Skeletal muscle tissue (tissue), 3 donors: ENCODE measurements at regions not wholly inside any gene's neighbourhood (a gene's known extent, or its start where the extent isn't known, plus 50 kb on each side); places are given as distances from the start of the nearest gene placed in this dataset.

Experiments
- H3K27ac ChIP-seq: one replicate; pipeline ENCODE4 v1.7.0; 2013; ENCODE audit warnings: mild to moderate bottlenecking, low read depth, low read length, inconsistent platforms
- H3K27me3 ChIP-seq, 3 donors: one replicate each; pipeline ENCODE4 v1.7.0; 2013; ENCODE audit warnings: low read length in 3 of 3; ENCODE audit not compliant: control insufficient read depth in 3 of 3, insufficient read depth in 3 of 3
- H3K36me3 ChIP-seq, 3 donors: one replicate each; pipeline ENCODE4 v1.7.0; 2013; ENCODE audit warnings: low read length in 3 of 3; ENCODE audit not compliant: control insufficient read depth in 3 of 3, insufficient read depth in 3 of 3
- H3K4me1 ChIP-seq, 3 donors: one replicate each; pipeline ENCODE4 v1.7.0; 2013; ENCODE audit warnings: low read length in 3 of 3, mild to moderate bottlenecking in 3 of 3; ENCODE audit not compliant: control insufficient read depth in 3 of 3, insufficient read depth in 3 of 3
- H3K4me3 ChIP-seq, 3 donors: one replicate each; pipeline ENCODE4 v1.7.0; 2013; ENCODE audit warnings: low read length in 3 of 3
- H3K9ac ChIP-seq, 3 donors: one replicate each; pipeline ENCODE4 v1.7.0; 2013; ENCODE audit warnings: low read length in 3 of 3, mild to moderate bottlenecking in 3 of 3, moderate library complexity in 2 of 3, low read depth in 1 of 3
- H3K9me3 ChIP-seq, 3 donors: one replicate each; pipeline ENCODE4 v1.7.0; 2013; ENCODE audit warnings: low read length in 3 of 3; ENCODE audit not compliant: control insufficient read depth in 3 of 3
- donor health status: Osteomylitis.

DNA sequence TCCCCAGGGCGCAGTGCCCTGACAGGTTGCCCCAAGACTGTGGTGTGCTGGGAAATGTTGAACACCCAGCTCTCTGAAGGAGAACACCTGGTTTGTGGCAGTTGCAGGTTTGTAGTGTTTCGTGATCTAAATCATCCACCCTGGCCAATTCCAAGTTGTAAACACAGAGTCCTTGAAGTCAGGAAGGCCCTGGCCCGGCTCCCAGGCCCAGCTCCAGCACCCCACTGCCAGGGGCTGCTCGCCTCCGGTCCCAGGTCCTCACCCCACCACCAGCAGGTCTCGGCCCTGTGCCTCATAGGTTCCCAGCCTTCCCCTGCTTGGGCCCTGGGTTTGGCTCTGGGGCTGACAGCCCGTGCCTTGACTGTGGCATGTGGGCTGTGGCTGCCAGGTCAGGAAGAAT is 121.4 kb upstream of the MLN start:
- Histone ChIP-seq H3K36me3 (no peaks in the 10 kb centered on the region), H3K4me3 (no peak overlapping the region), H3K27ac (no peak overlapping the region), H3K4me1 (peaks cover 0 to 6% (median 6%) of the 10 kb centered on the region in 3 donors), H3K27me3 (peaks cover 0 to 5% (median 3%) of the 10 kb centered on the region in 3 donors), H3K9me3 (no peaks in the 10 kb centered on the region), H3K9ac (no peak overlapping the region)

DNA sequence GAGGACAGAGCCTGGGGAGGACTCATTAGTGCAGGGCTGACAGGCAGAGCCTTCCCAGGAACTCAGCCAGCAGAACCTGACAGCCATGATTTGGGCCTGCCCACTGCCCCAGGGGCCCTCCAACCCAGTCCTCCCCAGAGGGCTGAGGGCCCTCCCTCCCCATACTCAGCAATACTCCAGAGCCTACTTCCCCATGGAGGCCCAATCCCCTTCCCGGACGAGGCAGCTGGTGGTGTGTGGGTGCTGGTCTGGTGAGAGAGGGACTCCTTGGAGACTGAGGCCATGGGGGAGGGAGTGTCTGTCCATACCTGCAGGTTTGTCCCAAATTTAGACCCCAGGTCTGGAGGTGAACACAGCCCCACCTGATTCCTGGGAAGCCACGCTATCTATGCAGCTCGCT is 120.9 kb upstream of the MLN start:
- H3K27ac ChIP-seq: no peak overlapping the region
- no peaks in the 10 kb centered on the region for H3K36me3 ChIP-seq
- H3K9ac ChIP-seq: no peak overlapping the region
- H3K4me3 ChIP-seq: no peak overlapping the region
- H3K4me1 ChIP-seq: peaks cover 0 to 5% (median 2%) of the 10 kb centered on the region in 3 donors
- peaks cover 0 to 5% (median 3%) of the 10 kb centered on the region in 3 donors for H3K27me3 ChIP-seq
- H3K9me3 ChIP-seq: no peaks in the 10 kb centered on the region

DNA sequence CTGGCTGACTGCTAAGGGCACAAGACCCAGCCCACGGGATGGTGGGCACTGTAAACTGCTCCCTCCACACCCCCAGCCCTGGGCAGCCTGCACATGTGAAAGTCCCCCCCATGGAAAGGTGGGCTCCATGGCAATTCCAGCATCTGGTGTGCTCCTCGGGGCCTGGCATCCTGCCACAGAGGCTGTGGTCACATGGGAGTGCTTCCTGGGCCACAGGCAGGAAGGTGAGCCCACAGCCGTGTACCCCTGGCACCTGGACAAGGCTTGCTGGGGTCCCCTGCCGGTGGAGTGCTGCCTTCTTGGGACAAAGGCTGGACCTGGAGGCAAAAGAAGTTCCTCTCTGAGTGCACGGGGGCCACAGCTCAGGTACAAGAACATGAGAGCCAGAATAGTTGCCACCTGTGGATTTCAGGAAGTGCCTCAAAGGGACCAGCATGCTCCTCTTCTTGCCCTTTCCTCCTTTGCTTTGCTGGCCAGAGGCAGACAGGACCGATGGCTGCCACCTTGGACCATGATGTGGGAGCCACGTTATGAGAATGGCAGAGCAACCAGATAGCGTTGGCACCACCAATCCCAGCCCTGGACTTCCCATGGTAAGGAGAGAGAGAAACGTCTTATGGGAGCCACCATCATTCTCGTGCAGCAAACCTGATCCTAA is 120.2 kb upstream of the MLN start:
- Histone ChIP-seq H3K9me3 (no peaks in the 10 kb centered on the region), H3K36me3 (no peaks in the 10 kb centered on the region), H3K27ac (no peak overlapping the region), H3K4me1 (peaks cover 0 to 2% (median 0%) of the 10 kb centered on the region in 3 donors), H3K9ac (no peak overlapping the region), H3K4me3 (no peak overlapping the region), H3K27me3 (peaks cover 0 to 5% (median 3%) of the 10 kb centered on the region in 3 donors)

DNA sequence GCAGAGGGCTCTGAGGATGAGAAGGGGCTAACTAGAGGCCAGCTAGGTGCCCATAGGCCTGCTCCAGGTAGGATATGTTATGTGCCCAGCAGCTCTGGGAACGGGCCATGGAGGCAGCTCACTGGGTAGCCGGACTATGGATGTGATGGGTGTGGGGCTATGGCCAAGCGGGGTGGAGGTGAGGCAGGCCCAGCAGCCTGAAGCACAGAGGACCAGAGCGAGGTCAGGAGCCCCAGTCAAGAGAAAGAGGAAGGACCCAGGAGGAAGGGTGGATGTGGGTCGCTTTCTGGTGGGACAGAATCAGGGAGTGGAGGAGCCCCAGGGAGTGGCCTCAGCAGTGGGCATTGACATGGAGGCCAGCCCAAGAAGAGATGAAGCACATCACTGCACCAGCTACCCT is 117.9 kb upstream of the MLN start:
- Histone ChIP-seq H3K9ac (no peak overlapping the region), H3K4me3 (no peak overlapping the region), H3K27ac (no peak overlapping the region), H3K9me3 (no peaks in the 10 kb centered on the region), H3K27me3 (peaks cover 0 to 11% (median 3%) of the 10 kb centered on the region in 3 donors), H3K36me3 (no peaks in the 10 kb centered on the region), H3K4me1 (no peaks in the 10 kb centered on the region)

DNA sequence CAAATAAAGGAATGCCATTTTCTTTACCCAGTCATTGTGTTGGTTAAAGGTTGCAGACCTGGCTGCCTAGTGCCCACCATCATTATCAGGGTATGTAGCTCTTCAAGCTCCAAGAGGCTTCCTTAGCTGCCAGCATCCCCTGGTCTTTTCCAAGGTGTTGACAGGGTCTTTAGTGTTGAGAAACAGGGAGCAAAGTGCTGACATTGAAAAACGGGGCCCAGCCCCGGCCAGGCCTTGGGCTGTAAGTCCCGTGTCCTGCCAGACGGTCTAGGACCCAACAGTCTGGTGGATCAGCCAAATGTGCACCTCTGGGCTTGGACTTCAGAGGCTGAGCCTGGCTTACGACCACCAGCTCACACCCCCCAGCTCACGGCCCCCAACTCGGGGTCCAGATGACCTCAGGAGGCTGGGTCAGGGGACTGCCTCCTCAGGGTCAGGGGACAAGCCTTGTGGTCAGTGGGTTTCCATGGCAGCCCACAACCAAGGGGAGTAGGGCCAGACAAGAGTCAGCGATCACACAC is 114.4 kb upstream of the MLN start:
- Histone ChIP-seq H3K4me1 (no peaks in the 10 kb centered on the region), H3K36me3 (no peaks in the 10 kb centered on the region), H3K27ac (no peak overlapping the region), H3K27me3 (peaks cover 0 to 21% (median 0%) of the 10 kb centered on the region in 3 donors), H3K4me3 (no peak overlapping the region), H3K9ac (no peak overlapping the region), H3K9me3 (no peaks in the 10 kb centered on the region)

DNA sequence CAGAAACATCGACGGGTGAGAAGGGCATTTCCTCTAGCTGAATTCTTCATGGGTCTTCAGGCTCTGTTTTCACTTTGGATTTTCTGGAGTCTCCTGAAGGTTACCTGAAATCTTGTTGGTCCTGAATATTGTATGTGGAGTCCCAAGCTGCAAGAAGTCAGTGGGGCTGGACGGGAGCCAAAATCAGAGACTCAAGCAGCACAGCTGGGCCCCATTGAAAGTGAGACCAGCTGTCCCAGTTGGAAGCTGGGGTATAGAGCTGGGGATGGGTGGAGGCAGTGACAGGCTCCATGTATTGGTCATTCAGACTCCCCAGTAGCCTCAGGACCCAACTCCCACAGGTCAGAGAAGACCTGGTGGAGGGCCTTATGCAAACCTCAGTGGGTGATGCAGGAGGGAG is 111.3 kb upstream of the MLN start:
- H3K27me3 ChIP-seq: peaks cover 0 to 21% (median 0%) of the 10 kb centered on the region in 3 donors
- H3K36me3 ChIP-seq: no peaks in the 10 kb centered on the region
- no peak overlapping the region for H3K27ac ChIP-seq
- H3K9me3 ChIP-seq: no peaks in the 10 kb centered on the region
- H3K4me3 ChIP-seq: no peak overlapping the region
- no peaks in the 10 kb centered on the region for H3K4me1 ChIP-seq
- no peak overlapping the region for H3K9ac ChIP-seq

DNA sequence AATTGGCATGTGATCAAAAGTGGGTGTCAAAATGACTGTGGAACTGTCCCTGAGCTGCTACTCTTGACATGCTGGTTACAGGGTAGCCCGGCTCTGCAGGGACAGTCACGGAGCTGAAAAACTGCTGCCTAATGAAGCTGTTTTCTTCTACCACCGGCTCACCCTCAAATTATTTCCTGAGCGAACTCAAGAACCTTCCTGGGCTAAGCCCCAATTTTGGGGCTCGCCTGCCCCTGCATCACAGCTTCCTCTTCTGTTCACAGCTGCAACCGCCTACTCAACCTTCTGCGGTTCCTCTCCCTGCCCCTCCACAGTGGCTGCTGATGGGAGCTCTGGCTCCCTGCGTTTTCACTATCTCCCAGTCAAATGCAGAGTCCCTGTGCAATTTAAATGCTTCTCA is 110.8 kb upstream of the MLN start:
- Histone ChIP-seq H3K4me3 (no peak overlapping the region), H3K36me3 (no peaks in the 10 kb centered on the region), H3K27me3 (peaks cover 0 to 21% (median 0%) of the 10 kb centered on the region in 3 donors), H3K27ac (no peak overlapping the region), H3K9me3 (no peaks in the 10 kb centered on the region), H3K4me1 (no peaks in the 10 kb centered on the region), H3K9ac (no peak overlapping the region)

DNA sequence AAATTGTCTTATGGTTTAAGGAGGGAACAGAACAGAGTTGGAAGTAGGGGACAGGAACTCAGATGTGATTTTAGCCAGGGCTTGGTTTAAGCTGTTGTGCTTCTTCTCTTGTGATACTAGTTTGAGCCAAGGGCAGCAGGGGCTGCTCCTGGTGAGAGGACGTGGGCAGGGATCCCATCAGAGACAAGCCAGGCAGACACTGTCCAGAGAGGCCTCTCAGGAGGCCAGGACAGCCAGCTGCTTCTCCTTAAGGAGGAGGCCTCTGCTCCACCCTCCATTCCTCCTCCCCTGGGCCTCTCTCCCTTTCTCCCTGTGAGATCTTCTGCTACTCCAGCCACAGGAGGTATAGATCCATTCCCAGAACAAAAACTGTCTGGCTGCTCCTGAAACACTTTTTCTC is 108.4 kb upstream of the MLN start:
- Histone ChIP-seq H3K27ac (no peak overlapping the region), H3K27me3 (peaks cover 0 to 15% (median 0%) of the 10 kb centered on the region in 3 donors), H3K9me3 (no peaks in the 10 kb centered on the region), H3K36me3 (no peaks in the 10 kb centered on the region), H3K9ac (no peak overlapping the region), H3K4me3 (no peak overlapping the region), H3K4me1 (no peaks in the 10 kb centered on the region)

DNA sequence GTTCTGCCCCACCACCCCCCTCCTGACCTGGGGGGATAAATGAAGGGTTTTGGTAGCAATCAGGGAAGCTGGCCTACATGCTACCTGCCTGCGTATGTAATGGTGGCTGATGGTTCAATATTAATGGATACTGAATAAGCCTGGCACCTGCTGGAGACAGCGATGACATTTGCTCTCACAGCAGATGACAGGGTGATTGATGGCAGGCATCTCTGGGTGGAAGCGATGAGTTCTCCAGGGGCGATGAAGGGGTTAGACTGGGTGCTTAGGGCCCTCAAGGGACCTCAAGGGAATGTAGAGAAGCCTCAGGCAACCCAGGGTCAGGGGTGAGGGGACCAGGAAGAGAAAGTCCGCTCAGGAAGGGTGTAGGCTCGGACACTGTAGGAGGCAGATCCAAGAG is 107.7 kb upstream of the MLN start:
- Histone ChIP-seq H3K27me3 (peaks cover 0 to 15% (median 0%) of the 10 kb centered on the region in 3 donors), H3K27ac (no peak overlapping the region), H3K4me3 (no peak overlapping the region), H3K9ac (no peak overlapping the region), H3K36me3 (no peaks in the 10 kb centered on the region), H3K9me3 (no peaks in the 10 kb centered on the region), H3K4me1 (no peaks in the 10 kb centered on the region)

DNA sequence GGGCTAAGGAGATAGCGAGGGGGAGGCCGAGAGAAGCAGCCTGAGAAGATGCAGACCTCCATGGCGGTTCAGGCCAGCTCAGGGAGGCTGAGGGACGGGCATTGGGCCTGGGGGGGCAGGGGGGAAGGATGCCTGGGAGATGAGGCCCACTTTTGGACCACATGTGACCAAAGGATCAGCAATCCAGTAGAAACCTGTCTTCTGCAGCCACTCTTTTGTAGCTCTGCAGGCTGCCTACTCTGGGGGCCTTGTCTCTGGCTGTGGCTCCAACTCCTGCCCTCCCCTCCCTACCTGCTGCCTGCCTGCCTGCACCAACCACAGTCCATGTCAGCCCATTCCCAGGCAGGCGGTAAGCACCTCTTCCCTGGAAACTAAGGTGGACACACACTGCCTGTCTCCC is 106.8 kb upstream of the MLN start:
- Histone ChIP-seq H3K36me3 (no peaks in the 10 kb centered on the region), H3K9ac (no peak overlapping the region), H3K9me3 (no peaks in the 10 kb centered on the region), H3K27ac (no peak overlapping the region), H3K4me3 (no peak overlapping the region), H3K4me1 (no peaks in the 10 kb centered on the region), H3K27me3 (peaks cover 0 to 11% (median 0%) of the 10 kb centered on the region in 3 donors)
